ENCODE measurements at regions not wholly inside any gene's neighbourhood (a gene's known extent, or its start where the extent isn't known, plus 50 kb on each side); places are given as distances from the start of the nearest gene placed in this dataset.
"Not testable (repeated sequence)": the region's sequence is repeated elsewhere in the genome, so short reads cannot be mapped to it uniquely, and the experiment has no call there.

DNA sequence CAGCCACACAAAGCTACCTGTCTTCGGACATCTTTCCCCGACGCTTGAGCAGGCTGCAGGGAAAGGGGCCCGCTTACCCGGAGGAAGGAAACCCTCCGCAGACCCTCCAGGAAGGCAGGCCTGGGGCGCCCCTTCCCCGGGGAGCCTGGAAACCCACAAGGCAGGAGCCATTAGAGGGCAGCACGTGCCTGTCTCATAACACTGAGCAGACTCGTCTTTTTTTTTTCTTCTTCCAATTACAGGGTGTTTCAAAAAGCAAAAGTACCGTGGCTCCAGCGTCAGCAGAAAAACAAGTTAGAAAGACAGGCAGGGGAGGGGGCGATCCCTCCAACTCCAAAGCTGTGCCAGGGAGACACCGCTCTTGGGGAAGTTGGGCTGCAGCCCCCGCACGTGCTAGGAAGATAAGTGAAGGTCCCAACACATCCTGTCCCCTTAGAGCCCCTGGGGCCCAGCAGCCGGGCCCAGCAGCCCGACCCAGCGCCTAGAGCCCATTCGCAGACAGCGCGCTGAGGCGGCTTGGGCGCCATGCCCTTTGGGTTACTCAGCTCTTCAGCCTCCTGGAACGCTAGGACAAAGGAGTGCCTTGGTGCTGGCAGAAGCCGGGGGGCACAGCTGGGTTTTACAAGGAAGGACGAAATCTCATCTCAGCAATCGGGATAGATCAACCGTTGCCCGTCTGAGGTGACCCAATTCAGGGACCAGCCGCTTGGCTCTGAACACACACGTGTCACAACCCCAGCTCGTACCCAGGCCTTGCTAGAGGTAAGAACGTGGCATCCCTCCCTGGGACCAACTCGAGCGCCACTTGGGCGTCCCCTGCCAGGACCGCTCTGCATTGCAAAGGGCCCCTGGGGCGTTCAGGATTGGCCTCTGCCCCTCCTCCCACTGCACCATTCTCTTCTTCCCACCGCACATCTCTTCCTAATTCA is 136.3 kb downstream of the LY86 start:
- DNase-seq (ENCODE audit: low read depth in 4 of 4, low spot score in 1 of 4) = peak; percentile 21 to 43 (median 34)

DNA sequence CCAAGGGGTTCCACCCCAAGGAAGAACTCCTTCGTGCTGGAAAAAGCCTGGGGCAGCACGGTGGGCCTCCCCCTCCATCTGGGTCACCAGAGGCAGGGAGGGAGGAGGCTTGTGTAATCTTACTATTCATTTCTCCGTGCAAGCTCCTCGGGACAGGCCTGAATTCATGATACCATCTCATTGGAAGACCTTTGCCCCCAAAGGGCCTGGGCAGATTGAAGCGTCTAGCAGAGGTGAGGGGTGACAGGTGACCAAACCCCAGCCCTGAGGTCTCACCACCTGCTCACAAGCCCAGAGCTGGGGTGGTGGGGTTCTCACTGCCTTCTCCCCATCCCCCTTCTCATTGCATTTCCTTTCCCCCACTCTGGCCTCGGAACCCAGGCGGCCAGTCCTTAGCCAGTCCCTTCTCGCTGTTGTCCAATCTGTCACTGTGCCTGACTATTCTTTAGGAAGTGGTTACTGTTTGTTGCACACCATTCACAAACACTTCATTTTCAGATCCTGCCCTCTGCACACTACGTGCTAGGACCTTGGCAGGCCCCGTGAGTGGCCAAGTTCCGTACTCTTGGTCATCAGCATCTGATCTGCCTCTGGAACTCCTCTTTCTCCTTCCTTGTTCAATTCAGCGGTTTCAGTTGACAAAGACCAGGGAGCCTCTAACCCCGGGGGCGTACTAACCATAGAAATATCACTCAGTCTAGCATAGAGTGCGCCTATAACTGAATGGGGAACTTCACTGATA is 137.1 kb downstream of the LY86 start:
- no peak for DNase-seq (ENCODE audit: low read depth in 4 of 4, low spot score in 1 of 4)

- DNase-seq (ENCODE audit: low read depth in 4 of 4, low spot score in 1 of 4) = no peak
These were observed 139.8 kb downstream of the LY86 start for GRCh38 chr6:6728169-6728941.

GRCh38 chr6:6729971-6730370 is 141.5 kb downstream of the LY86 start:
- DNase-seq (ENCODE audit: low read depth in 4 of 4, low spot score in 1 of 4) = no peak

- DNase-seq (ENCODE audit: low read depth in 4 of 4, low spot score in 1 of 4) = no peak
These were observed 142.3 kb downstream of the LY86 start for GRCh38 chr6:6730831-6731230.

GRCh38 chr6:6734479-6735465 is 146.3 kb downstream of the LY86 start:
- DNase-seq (ENCODE audit: low read depth in 4 of 4, low spot score in 1 of 4) = no peak

DNA sequence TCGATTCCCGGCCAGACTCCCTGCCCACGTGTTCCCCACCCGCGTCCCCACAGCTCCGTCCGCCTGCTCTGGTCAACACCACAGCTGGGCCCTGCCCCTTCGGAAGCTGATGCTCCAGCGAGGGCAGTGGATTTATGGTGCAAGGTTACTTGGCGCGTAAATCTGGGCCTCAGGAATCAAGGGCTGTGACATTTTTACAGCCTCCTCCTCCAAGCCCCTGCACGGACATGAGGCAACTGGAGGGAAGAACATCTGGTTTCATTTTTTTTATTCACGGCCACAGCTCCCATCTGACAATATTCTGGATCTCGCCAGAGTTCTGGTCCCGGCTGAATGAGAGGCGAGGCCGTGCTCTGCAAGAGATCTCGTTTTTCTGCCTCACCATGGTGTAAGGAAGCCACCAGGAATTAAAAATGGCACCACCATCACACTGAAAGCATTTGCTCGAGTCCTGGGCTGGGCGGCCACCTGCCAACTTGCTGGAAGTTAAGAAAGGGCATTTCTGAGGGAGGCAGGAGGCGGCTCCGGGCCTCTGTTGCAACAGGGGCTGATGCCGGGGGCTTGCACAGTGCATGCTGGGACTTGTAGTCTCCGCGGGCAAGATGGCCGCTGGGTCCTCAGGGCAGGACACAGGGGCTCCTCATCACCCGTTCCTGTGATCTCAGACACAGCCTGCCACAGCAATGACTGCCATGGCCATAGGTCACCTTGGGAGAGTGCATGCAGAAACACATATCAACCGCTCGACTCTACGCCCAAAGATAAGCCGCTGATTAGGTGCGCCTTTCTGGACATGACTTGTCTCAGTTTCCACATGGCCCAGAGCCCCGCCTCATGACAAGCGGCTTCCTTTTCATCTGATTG is 148.5 kb downstream of the LY86 start:
- DNase-seq (ENCODE audit: low read depth in 4 of 4, low spot score in 1 of 4) = no peak

GRCh38 chr6:6737671-6738070 is 149.2 kb downstream of the LY86 start:
- DNase-seq (ENCODE audit: low read depth in 4 of 4, low spot score in 1 of 4) = no peak

GRCh38 chr6:6738108-6738507 is 149.6 kb downstream of the LY86 start:
- no peak for DNase-seq (ENCODE audit: low read depth in 4 of 4, low spot score in 1 of 4)

- no peak for DNase-seq (ENCODE audit: low read depth in 4 of 4, low spot score in 1 of 4)
These were observed 150.6 kb downstream of the LY86 start for GRCh38 chr6:6738922-6739716.

DNA sequence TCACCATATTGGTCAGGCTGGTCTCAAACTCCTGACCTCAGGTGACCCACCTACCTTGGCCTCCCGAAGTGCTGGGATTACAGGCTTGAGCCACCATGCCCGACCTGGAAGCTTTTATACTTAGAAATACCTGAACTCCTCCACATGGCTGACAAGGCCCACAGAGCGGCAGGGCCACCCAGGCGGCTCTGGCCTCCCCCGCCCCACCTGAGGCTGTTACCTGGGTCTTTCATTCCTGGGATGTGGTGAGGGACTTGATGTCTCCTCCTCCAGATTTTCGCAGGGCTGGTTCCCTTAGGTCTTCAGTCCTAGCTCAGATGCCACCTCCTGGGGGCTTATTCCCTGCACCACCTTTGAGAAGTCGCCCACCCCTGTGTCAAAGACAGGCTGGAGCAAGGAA is 152.1 kb downstream of the LY86 start:
- DNase-seq (ENCODE audit: low read depth in 4 of 4, low spot score in 1 of 4) = no peak

DNA sequence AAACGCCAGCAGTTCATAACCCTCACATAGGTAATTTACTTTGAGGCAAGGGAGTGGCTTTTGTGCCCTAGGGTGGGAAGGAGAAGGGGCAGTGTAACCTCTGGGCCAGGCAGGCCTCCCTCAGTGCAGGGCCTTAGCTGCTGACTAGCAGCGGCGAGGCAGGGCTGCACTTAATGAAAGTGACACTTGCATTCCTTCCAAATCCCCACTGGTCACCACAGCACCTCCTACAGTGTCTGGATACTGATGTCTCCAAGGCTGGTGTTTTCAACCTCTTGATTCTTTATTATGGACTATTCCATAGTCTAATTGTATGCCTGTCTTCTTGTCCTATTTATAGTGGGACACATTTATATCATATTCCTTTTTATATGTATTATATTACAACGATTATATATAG is 152.7 kb downstream of the LY86 start:
- DNase-seq (ENCODE audit: low read depth in 4 of 4, low spot score in 1 of 4) = no peak

- no peak for DNase-seq (ENCODE audit: low read depth in 4 of 4, low spot score in 1 of 4)
These were observed 154.0 kb downstream of the LY86 start for GRCh38 chr6:6742535-6742934.

- DNase-seq (ENCODE audit: low read depth in 4 of 4, low spot score in 1 of 4) = no peak
These were observed 156.0 kb downstream of the LY86 start for GRCh38 chr6:6744551-6744950.

DNA sequence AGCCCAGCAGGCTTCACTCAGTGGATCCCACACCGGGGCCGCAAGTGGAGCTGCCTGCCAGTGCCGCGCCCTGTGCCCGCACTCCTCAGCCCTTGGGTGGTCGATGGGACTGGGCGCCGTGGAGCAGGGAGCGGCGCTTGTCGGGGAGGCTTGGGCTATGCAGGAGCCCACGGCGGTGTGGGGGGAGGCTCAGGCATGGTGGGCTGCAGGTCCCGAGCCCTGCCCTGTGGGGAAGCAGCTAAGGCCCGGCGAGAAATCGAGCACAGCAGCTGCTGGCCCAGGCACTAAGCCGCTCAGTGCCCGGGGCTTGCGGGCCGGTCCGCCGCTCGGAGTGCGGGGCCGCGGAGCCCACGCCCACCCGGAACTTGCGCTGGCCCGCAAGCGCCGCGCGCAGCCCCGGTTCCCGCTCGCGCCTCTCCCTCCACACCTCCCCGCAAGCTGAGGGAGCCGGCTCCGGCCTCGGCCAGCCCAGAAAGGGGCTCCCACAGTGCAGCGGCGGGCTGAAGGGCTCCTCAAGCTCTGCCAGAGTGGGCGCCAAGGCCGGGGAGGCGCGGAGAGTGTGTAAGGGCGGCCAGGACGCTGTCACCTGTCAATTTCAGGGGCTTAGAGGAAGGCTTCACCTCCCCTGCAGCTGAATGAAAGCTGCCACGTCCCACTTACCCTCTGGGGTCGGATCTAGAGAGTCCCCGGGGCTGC is 157.3 kb downstream of the LY86 start:
- DNase-seq (ENCODE audit: low read depth in 4 of 4, low spot score in 1 of 4) = not testable (repeated sequence)

- no peak for DNase-seq (ENCODE audit: low read depth in 4 of 4, low spot score in 1 of 4)
These were observed 157.9 kb downstream of the LY86 start for GRCh38 chr6:6746333-6746969.

DNA sequence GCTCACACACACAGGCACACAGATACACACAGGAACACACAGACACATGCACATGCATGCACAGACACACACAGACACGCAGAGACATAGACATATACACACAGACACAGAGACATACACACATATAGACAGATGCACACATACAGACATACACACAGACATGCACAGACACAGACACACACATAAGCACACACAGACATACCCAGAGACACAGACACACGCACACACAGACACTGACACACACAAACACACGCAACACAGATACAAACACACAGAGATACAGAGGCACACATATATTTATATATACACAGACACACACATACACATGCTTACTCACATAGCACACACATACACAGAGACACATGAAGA is 158.4 kb downstream of the LY86 start:
- DNase-seq (ENCODE audit: low read depth in 4 of 4, low spot score in 1 of 4) = no peak

DNA sequence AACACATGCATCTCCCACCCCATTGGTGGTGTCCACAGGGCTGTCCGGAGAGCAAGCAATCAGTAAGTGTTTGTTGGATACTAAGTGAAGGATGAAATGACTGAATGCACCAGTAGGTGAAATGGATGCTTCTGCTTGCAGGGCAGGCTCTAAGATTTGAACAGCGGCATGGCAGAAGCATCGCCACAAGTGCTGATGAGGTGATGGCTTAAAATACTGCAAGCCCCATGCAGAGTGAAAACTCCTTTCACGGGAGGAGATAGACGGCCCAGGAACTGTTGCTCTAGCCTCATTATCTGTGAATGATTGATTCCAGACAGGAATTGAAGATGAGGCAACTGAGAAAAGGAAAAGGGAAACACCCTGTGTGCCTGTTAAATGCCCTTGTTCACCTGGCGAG is 158.9 kb downstream of the LY86 start:
- no peak for DNase-seq (ENCODE audit: low read depth in 4 of 4, low spot score in 1 of 4)
